ENCODE measurements at regions not wholly inside any gene's neighbourhood (a gene's known extent, or its start where the extent isn't known, plus 50 kb on each side); places are given as distances from the start of the nearest gene placed in this dataset.

DNA sequence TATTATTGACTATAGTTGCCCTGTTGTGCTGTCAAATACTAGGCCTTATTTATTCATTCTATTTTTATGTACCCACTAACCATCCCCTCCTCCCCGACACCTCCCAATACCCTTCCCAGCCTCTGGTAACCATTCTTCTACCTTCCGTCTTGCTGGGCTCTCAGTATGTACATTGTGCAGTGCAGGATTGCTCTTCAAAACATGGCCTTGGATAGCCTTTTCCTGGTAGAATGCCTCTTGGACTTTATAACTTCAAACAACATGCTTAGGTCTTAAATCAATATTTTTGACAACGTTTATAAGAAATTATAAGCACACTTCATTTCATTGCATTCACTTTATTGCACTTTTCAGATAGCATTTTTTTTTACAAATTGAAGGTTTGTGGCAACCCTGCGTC, 172.6 kb upstream of the ACTBL2 start:
- TF ChIP-seq GATA3 (IDR thresholded peaks at IDR 0.05; ENCODE audit: low read depth, low read length), result no peak
- no peak for TF ChIP-seq GATA2 (IDR thresholded peaks at IDR 0.05; ENCODE audit: low read depth, low read length)
